ENCODE measurements at regions not wholly inside any gene's neighbourhood (a gene's known extent, or its start where the extent isn't known, plus 50 kb on each side); places are given as distances from the start of the nearest gene placed in this dataset.

DNA sequence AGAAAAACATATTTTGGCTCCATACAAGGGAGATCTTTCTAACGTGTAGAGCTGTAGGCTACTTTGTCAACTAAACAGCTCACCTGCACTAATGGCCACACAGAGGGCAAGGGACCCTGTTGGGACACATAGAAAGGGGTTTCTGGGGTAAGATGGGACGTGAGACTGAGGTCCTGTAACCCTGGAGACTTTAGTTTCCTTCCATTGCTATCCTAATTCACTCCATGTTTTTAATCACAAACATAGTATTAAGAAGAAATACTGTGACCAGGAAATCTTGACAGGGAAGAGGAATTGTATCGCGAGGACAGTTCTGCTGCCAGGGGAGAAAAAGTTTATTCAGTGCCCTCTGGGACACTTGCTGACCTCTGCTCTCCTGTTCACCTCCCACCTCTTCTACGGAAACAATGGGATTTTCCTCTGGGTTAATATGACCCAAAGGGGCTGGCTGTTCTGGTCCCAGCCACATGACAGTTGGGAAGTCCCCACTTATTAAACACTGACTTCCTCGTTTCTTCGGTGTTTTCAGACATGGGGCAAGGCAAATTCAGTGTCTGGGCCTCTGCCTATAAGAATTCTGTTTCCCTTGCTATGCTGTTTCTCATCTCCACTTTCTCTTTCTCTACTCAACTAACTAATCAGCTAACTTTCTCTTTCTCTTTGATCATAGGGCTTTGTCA, 106.9 kb upstream of the SEMA6A start:
- TF ChIP-seq RFX5 (IDR thresholded peaks at IDR 0.05) (no peak), ESRRA (IDR thresholded peaks at IDR 0.05; ENCODE audit: borderline replicate concordance, low read length) (no peak), TFCP2L1 (CRISPR knock-in tag; IDR thresholded peaks at IDR 0.05) (no peak), RNF2 (IDR thresholded peaks at IDR 0.05; ENCODE audit: borderline replicate concordance, low read depth) (no peak), EHF (CRISPR knock-in tag; IDR thresholded peaks at IDR 0.05) (no peak), HDAC2 (IDR thresholded peaks at IDR 0.05) (no peak), BHLHE40 (IDR thresholded peaks at IDR 0.05; ENCODE audit: low read depth, low read length) (no peak), JUN (IDR thresholded peaks at IDR 0.05) (no peak), HOXB13 (CRISPR knock-in tag; IDR thresholded peaks at IDR 0.05; ENCODE audit: low read depth) (no peak), EHMT2 (IDR thresholded peaks at IDR 0.05; ENCODE audit: low read depth) (no peak), RARB (CRISPR knock-in tag; IDR thresholded peaks at IDR 0.05) (no peak), EP300 (IDR thresholded peaks at IDR 0.05) (no peak), MYC (IDR thresholded peaks at IDR 0.05; ENCODE audit: borderline replicate concordance, low read length) (no peak), NR3C1 (IDR thresholded peaks at IDR 0.05) (no peak), MAZ (IDR thresholded peaks at IDR 0.05; ENCODE audit: borderline replicate concordance, low read depth, low read length) (no peak), CEBPB (IDR thresholded peaks at IDR 0.05) (no peak), NPAS2 (CRISPR knock-in tag; IDR thresholded peaks at IDR 0.05; ENCODE audit: borderline replicate concordance) (no peak), POLR2A (IDR thresholded peaks at IDR 0.05; ENCODE audit: low read length) (no peak)
- TF ChIP-seq, protein P1, sequence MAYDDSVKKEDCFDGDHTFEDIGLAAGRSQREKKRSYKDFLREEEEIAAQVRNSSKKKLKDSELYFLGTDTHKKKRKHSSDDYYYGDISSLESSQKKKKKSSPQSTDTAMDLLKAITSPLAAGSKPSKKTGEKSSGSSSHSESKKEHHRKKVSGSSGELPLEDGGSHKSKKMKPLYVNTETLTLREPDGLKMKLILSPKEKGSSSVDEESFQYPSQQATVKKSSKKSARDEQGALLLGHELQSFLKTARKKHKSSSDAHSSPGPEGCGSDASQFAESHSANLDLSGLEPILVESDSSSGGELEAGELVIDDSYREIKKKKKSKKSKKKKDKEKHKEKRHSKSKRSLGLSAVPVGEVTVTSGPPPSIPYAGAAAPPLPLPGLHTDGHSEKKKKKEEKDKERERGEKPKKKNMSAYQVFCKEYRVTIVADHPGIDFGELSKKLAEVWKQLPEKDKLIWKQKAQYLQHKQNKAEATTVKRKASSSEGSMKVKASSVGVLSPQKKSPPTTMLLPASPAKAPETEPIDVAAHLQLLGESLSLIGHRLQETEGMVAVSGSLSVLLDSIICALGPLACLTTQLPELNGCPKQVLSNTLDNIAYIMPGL (CRISPR knock-in tag; IDR thresholded peaks at IDR 0.05; ENCODE audit: borderline replicate concordance) = no peak
- TF ChIP-seq, protein P2, sequence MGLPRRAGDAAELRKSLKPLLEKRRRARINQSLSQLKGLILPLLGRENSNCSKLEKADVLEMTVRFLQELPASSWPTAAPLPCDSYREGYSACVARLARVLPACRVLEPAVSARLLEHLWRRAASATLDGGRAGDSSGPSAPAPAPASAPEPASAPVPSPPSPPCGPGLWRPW (IDR thresholded peaks at IDR 0.05) = no peak
- no peak for FAIRE-seq
- Histone ChIP-seq H3K4me1 (no peaks in the 10 kb centered on the region), H3K27ac (no peak overlapping the region), H3K4me2 (no peak overlapping the region), H3K9me3 (no peaks in the 10 kb centered on the region), H3K4me3 (no peak overlapping the region)
- CTCF ChIA-PET = no interaction called here
- 37% methylated on average over 7 of the region's 7 CpGs for WGBS (ENCODE audit: missing lambda C conversion rate)
- POLR2A ChIA-PET = no interaction called here
- ATAC-seq = no peak
- no peak for DNase-seq (ENCODE audit: low read depth in 1 of 2, low spot score in 1 of 2)

DNA sequence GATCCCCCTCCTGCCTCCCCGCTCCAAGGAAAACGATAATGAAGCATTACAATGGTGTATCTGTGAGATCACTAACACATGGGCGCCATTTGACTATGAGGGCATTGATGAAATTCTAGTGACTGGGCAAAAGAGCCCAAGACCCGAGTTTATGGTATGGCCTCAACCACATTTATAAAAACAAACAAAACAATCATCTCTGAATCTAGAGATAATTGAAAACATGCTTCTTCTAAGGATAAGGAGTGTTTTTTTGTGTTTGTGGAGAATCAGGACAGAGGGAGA, 100.9 kb upstream of the SEMA6A start:
- ChIA-PET CTCF (no interaction called here), POLR2A (no interaction called here)
- Histone ChIP-seq H3K4me1 (no peaks in the 10 kb centered on the region), H3K27ac (no peak overlapping the region), H3K9me3 (no peaks in the 10 kb centered on the region), H3K4me2 (no peak overlapping the region), H3K4me3 (no peak overlapping the region)
- WGBS (ENCODE audit: missing lambda C conversion rate) = 19% methylated on average over 4 of the region's 4 CpGs
- DNase-seq (ENCODE audit: low read depth in 1 of 2, low spot score in 1 of 2) (no peak), ATAC-seq (no peak), FAIRE-seq (no peak)
- TF ChIP-seq ZNF302 (CRISPR knock-in tag; IDR thresholded peaks at IDR 0.05) (no peak), NR3C1 (IDR thresholded peaks at IDR 0.05) (no peak), EHMT2 (IDR thresholded peaks at IDR 0.05; ENCODE audit: low read depth) (no peak), KDM1A (IDR thresholded peaks at IDR 0.05; ENCODE audit: low read depth) (no peak), ZC3H11A (IDR thresholded peaks at IDR 0.05) (no peak), FOSB (CRISPR knock-in tag; IDR thresholded peaks at IDR 0.05) (no peak), CHD4 (IDR thresholded peaks at IDR 0.05; ENCODE audit: borderline replicate concordance) (no peak), CHD2 (IDR thresholded peaks at IDR 0.05; ENCODE audit: low read length, partially characterized antibody) (no peak), SMC3 (IDR thresholded peaks at IDR 0.05) (no peak), RAD21 (conservative IDR thresholded peaks at IDR 0.05 in 1 of 2, IDR thresholded peaks at IDR 0.05 in 1 of 2) (no peak), ZSCAN20 (CRISPR knock-in tag; IDR thresholded peaks at IDR 0.05) (no peak)
- TF ChIP-seq, protein P3, sequence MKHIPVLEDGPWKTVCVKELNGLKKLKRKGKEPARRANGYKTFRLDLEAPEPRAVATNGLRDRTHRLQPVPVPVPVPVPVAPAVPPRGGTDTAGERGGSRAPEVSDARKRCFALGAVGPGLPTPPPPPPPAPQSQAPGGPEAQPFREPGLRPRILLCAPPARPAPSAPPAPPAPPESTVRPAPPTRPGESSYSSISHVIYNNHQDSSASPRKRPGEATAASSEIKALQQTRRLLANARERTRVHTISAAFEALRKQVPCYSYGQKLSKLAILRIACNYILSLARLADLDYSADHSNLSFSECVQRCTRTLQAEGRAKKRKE (CRISPR knock-in tag; IDR thresholded peaks at IDR 0.05; ENCODE audit: low read depth) = no peak
- TF ChIP-seq, protein P4, sequence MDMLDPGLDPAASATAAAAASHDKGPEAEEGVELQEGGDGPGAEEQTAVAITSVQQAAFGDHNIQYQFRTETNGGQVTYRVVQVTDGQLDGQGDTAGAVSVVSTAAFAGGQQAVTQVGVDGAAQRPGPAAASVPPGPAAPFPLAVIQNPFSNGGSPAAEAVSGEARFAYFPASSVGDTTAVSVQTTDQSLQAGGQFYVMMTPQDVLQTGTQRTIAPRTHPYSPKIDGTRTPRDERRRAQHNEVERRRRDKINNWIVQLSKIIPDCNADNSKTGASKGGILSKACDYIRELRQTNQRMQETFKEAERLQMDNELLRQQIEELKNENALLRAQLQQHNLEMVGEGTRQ (IDR thresholded peaks at IDR 0.05) = no peak
- TF ChIP-seq, protein P5, sequence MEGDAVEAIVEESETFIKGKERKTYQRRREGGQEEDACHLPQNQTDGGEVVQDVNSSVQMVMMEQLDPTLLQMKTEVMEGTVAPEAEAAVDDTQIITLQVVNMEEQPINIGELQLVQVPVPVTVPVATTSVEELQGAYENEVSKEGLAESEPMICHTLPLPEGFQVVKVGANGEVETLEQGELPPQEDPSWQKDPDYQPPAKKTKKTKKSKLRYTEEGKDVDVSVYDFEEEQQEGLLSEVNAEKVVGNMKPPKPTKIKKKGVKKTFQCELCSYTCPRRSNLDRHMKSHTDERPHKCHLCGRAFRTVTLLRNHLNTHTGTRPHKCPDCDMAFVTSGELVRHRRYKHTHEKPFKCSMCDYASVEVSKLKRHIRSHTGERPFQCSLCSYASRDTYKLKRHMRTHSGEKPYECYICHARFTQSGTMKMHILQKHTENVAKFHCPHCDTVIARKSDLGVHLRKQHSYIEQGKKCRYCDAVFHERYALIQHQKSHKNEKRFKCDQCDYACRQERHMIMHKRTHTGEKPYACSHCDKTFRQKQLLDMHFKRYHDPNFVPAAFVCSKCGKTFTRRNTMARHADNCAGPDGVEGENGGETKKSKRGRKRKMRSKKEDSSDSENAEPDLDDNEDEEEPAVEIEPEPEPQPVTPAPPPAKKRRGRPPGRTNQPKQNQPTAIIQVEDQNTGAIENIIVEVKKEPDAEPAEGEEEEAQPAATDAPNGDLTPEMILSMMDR (IDR thresholded peaks at IDR 0.05) = no peak
